Neural progenitor cell (in vitro differentiated cells): ENCODE measurements at regions not wholly inside any gene's neighbourhood (a gene's known extent, or its start where the extent isn't known, plus 50 kb on each side); places are given as distances from the start of the nearest gene placed in this dataset.
"Not testable (repeated sequence)": the region's sequence is repeated elsewhere in the genome, so short reads cannot be mapped to it uniquely, and the experiment has no call there.

Experiments used
- CTCF ChIP-seq: fragments of 200-600 bp; sonication (generic); IDR thresholded peaks from 2 replicates; pipeline ENCODE4 v1.5.1; 2017; ENCODE audit warnings: antibody characterized with exemption, mild to moderate bottlenecking
- EZH2 ChIP-seq: fragments of 200-600 bp; sonication (generic); IDR thresholded peaks from 2 replicates; pipeline ENCODE4 v1.6.1; 2017; ENCODE audit warnings: antibody characterized with exemption, mild to moderate bottlenecking, moderate library complexity
- EZH2phosphoT487 ChIP-seq: fragments of 200-600 bp; sonication (generic); IDR thresholded peaks from 2 replicates; pipeline ENCODE4 v1.6.1; 2017; ENCODE audit warnings: antibody characterized with exemption

GRCh38 chr17:83173180-83173913, 93.9 kb downstream of the METRNL start:
- TF ChIP-seq CTCF, EZH2, EZH2phosphoT487: not testable (repeated sequence)
